ENCODE measurements at regions not wholly inside any gene's neighbourhood (a gene's known extent, or its start where the extent isn't known, plus 50 kb on each side); places are given as distances from the start of the nearest gene placed in this dataset.

DNA sequence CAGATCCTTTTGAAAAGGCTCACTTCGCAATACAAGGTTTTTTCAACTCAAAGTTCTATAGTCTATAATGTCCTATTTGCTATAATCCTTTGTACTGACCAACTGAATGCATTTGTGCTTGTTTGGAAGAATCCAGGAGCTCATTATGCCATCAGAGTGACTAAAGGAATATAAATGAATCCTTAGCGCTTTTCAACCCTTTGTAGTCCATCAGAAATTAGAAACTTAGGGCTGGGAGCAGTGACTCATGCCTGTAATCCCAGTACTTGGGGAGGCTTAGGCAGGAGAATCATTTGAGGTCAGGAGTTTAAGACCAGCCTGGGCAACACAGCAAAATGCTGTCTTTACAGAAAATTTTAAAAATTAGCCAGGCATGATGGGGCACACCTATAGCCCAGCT lies 330.2 kb upstream of the CHAC2 start:
- ATAC-seq (no peak), DNase-seq (ENCODE audit: low spot score) (no peak)
- H3K4me3 Mint-ChIP-seq: no peak overlapping the region
- H3K27ac Mint-ChIP-seq: no peak overlapping the region
- H3K9me3 Mint-ChIP-seq: peaks cover 6% of the 10 kb centered on the region
- no peaks in the 10 kb centered on the region for H3K36me3 Mint-ChIP-seq
- no peaks in the 10 kb centered on the region for H3K27me3 Mint-ChIP-seq
- no peaks in the 10 kb centered on the region for H3K4me1 Mint-ChIP-seq (ENCODE audit: low read depth in 2 of 2)

DNA sequence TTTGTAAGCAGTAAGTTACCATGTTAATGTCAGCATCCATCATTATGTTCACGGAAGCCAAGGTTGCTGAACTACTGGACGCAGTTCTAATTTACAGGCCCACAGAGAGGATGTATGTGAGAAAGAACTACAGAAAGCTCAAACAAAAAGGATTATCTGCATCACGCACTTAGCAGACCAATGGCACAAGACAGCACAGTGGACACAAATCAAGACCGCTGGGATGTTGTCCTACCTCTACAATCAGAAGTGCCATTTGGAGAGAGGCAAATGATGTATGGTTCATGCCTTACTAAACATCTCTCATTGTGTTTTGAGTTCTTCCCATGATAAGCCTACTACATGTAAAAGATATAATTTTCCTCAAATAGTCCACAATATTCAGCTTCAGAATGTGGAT lies 330.7 kb upstream of the CHAC2 start:
- H3K4me3 Mint-ChIP-seq: no peak overlapping the region
- H3K27ac Mint-ChIP-seq: no peak overlapping the region
- H3K36me3 Mint-ChIP-seq: no peaks in the 10 kb centered on the region
- peaks cover 6% of the 10 kb centered on the region for H3K9me3 Mint-ChIP-seq
- no peak for DNase-seq (ENCODE audit: low spot score)
- no peaks in the 10 kb centered on the region for H3K27me3 Mint-ChIP-seq
- ATAC-seq: no peak
- H3K4me1 Mint-ChIP-seq (ENCODE audit: low read depth in 2 of 2): no peaks in the 10 kb centered on the region

DNA sequence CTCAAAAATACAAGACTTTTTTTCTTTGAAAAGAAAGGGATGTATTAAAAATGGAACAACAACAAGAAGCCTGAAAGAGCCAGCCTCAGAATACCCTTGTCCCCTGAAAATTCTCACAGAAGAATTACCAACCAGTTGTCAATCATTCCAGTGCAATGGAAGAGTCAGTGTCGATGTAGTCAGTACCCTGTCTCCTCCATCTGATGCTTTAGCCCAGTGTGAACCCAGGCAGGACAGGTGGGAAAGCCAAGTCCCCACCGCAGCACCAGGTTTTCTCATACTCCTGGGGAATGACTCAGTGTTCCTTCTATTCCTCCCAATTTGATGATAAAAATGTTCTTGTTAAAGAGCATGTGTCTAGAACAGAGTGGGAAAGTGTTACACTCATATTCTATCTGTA lies 332.0 kb upstream of the CHAC2 start:
- H3K27ac Mint-ChIP-seq: no peak overlapping the region

DNA sequence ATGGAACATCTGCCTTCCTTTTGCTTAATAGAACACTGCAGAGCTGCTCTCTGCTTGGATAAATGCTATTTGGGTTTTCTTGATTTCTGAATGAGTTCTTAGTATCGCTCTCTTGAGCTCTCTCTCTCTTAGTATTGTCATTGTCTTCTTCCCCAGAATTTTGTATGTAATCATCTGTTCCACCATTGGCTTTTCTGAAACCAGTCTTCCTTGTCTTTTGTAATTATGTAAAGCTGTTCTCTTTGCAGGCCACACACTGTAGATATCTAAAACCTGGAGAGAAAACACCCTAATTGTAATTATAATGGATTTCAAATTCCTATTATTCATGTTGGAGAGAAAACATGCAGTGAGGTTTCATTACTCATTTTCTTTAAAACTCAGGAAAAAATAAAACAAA lies 333.1 kb upstream of the CHAC2 start:
- Mint-ChIP-seq H3K4me1 (ENCODE audit: low read depth in 2 of 2) (no peaks in the 10 kb centered on the region), H3K27me3 (no peaks in the 10 kb centered on the region), H3K4me3 (no peak overlapping the region), H3K9me3 (peaks cover 6% of the 10 kb centered on the region), H3K36me3 (no peaks in the 10 kb centered on the region), H3K27ac (no peak overlapping the region)
- no peak for ATAC-seq
- no peak for DNase-seq (ENCODE audit: low spot score)

More for the DNA sequence above, 332.0 kb upstream of the CHAC2 start:
- no peaks in the 10 kb centered on the region for H3K27me3 Mint-ChIP-seq
- DNase-seq (ENCODE audit: low spot score): no peak
- H3K4me3 Mint-ChIP-seq: no peak overlapping the region
- ATAC-seq: no peak
- no peaks in the 10 kb centered on the region for H3K4me1 Mint-ChIP-seq (ENCODE audit: low read depth in 2 of 2)
- H3K36me3 Mint-ChIP-seq: no peaks in the 10 kb centered on the region
- peaks cover 6% of the 10 kb centered on the region for H3K9me3 Mint-ChIP-seq

DNA sequence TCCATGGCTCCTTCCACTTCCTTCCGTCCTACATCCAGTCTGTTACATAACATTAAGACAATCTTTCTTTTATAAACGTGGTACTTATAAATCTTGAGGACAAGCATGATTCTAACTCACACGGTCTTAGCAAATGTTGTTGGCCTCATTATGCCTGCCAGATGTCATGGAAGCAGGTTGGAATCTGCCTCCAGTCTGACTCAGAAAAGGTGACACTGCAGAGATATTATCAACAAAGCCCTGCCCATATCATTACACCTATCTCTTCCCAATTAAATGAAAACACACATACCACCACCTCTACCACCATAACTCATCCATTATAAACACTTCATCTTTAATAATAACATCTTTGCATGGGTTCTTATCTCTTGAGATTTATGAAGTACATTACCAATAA lies 334.7 kb upstream of the CHAC2 start:
- H3K27ac Mint-ChIP-seq: no peak overlapping the region
- no peak for DNase-seq (ENCODE audit: low spot score)
- H3K36me3 Mint-ChIP-seq: no peaks in the 10 kb centered on the region
- H3K9me3 Mint-ChIP-seq: peaks cover 6% of the 10 kb centered on the region
- H3K4me1 Mint-ChIP-seq (ENCODE audit: low read depth in 2 of 2): no peaks in the 10 kb centered on the region
- no peaks in the 10 kb centered on the region for H3K27me3 Mint-ChIP-seq
- no peak overlapping the region for H3K4me3 Mint-ChIP-seq
- no peak for ATAC-seq

DNA sequence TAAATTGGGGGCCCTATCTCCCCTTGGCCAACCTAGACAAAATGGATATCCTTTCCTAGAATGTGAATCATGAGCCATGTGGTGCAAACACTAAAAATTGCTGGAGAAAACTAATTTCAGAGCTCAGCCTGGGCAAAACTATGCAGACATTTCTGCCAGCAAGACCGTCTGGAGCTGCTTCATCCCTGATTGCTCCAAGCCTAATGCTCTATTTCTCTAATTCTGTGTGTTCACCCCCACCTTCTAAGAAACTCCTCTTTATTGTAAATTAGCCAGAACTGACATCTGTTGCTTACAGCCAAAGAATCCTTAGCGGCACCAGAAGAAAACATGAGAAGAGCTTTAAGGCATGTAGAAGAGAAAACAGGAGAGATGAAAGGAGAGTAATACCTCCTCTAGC lies 337.7 kb upstream of the CHAC2 start:
- Mint-ChIP-seq H3K27me3 (no peaks in the 10 kb centered on the region), H3K4me3 (no peak overlapping the region), H3K4me1 (ENCODE audit: low read depth in 2 of 2) (no peaks in the 10 kb centered on the region), H3K36me3 (no peaks in the 10 kb centered on the region), H3K9me3 (peaks cover 6% of the 10 kb centered on the region), H3K27ac (no peak overlapping the region)
- DNase-seq (ENCODE audit: low spot score): no peak
- no peak for ATAC-seq

DNA sequence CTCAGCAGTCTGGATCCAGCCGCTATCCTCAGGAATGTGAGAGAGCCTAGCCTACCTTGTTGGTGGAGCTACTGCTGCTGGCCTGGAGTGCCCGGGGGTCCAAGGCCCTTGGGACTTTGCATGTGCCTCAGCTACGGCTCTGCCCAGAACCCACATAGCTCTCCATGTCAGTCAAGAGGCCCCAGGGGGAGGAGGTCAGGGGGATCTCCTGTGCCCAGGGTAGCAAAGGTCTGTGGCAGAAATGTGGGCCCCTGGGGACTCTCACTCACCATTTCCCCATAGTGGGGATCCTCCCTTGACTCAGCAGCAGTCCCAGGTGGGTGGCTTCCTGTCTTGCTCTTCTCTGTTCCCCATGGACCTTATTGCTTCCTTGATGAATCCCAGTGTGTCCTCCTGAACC lies 342.7 kb upstream of the CHAC2 start:
- Mint-ChIP-seq H3K27me3 (no peaks in the 10 kb centered on the region), H3K4me1 (ENCODE audit: low read depth in 2 of 2) (no peaks in the 10 kb centered on the region), H3K36me3 (no peaks in the 10 kb centered on the region), H3K27ac (no peak overlapping the region), H3K9me3 (peaks cover 15% of the 10 kb centered on the region), H3K4me3 (no peak overlapping the region)
- DNase-seq (ENCODE audit: low spot score) (no peak), ATAC-seq (no peak)

DNA sequence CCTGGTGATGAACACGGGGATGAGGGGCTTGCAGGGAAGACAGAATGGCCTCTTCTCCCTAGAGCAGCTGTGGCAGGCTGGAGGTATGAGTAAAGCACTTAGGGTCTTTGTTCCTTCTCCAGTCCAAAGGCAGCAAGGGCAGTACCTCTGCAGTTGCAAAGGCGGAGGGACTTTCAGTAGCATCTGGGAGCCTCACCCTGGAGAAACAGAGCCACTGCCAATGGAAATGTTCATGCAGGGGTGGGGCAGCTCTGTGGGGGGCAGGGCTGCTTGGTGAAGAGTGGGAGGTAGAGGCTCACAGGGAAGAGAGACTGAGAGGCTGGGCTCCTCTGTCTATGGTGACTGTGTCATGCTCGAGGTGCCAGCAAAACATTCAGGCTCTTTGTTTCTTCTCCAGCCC lies 344.1 kb upstream of the CHAC2 start:
- no peaks in the 10 kb centered on the region for H3K27me3 Mint-ChIP-seq
- H3K9me3 Mint-ChIP-seq: peaks cover 19% of the 10 kb centered on the region
- no peak overlapping the region for H3K4me3 Mint-ChIP-seq
- DNase-seq (ENCODE audit: low spot score): no peak
- ATAC-seq: peak in 1 of 2 donors; percentile 20
- no peaks in the 10 kb centered on the region for H3K4me1 Mint-ChIP-seq (ENCODE audit: low read depth in 2 of 2)
- H3K36me3 Mint-ChIP-seq: no peaks in the 10 kb centered on the region
- no peak overlapping the region for H3K27ac Mint-ChIP-seq

DNA sequence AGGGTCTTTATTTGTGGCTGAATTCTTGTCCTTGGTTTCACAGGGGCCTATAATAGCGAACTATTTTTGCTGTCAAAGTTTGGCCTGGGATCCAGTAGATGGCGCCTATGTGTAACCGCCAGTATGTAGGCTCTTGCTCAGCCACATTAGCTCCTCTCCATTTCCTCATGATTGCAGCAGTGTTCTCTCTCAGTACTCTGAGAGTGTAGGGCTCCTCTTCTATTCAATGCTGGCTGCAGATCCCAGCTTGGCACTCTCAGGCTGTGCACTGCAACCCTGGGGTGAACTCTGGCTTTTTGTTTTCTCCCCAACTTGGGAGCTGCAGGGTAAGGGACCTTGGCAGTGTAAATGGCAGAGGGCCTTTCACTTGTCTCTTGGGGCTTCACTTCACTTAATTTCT lies 344.6 kb upstream of the CHAC2 start:
- H3K27me3 Mint-ChIP-seq: no peaks in the 10 kb centered on the region
- no peak overlapping the region for H3K27ac Mint-ChIP-seq
- H3K36me3 Mint-ChIP-seq: no peaks in the 10 kb centered on the region
- DNase-seq (ENCODE audit: low spot score) (no peak), ATAC-seq (no peak)
- H3K9me3 Mint-ChIP-seq: peaks cover 19% of the 10 kb centered on the region
- H3K4me3 Mint-ChIP-seq: no peak overlapping the region
- H3K4me1 Mint-ChIP-seq (ENCODE audit: low read depth in 2 of 2): no peaks in the 10 kb centered on the region

DNA sequence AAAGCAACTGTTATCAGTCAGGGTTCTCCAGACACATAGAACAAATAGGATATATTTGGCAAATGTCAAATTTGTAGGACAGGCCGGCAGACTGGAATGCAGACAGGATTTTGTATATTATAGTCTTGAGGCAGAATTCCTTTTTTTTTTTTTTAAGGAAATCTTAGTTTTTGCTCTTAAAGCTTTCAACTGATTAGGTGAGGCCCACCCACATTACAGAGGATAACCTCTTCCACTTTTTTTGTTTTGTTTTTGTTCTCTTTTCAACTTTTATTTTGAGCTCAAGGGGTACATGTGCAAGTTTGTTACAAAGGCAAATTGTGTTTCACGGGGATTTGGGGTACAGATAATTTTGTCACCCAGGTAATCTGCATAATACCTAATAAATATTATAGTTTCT lies 350.2 kb upstream of the CHAC2 start:
- no peak for DNase-seq (ENCODE audit: low spot score)
- Mint-ChIP-seq H3K9me3 (peaks cover 15% of the 10 kb centered on the region), H3K4me1 (ENCODE audit: low read depth in 2 of 2) (no peaks in the 10 kb centered on the region), H3K27me3 (no peaks in the 10 kb centered on the region), H3K4me3 (no peak overlapping the region), H3K27ac (no peak overlapping the region), H3K36me3 (no peaks in the 10 kb centered on the region)
- no peak for ATAC-seq

DNA sequence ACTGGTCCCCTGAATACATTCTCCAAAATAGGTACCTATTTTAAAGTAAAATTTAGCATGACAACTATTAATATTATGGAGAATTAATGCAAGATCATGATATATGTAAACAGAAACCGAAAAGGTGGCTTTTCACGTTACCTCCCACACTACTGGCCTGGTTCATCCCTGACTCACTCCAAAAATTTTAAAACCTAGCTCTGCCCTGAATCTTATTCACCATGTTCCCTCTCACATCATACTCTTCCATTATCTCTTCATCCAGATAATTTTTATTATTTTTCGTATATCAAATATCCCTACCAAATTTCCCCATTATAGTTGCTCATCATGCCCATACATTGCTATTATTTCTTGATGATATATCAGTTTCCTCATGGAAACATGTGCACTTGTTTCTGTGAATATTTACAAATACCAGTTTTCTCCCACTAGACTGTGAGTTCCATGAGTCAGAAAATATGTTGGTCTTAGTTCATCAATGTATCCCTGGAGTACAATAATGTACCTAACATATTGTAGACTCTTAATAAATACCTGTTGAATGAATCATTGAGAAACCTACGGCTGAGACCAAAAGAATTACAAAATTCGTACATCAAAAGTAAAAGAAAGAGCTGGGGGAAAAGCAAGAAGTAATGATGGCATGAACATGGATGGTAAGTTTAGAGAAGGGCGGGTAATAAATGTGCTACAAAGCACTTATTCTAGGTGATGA lies 360.1 kb upstream of the CHAC2 start:
- no peaks in the 10 kb centered on the region for H3K36me3 Mint-ChIP-seq
- no peaks in the 10 kb centered on the region for H3K27me3 Mint-ChIP-seq
- H3K4me1 Mint-ChIP-seq (ENCODE audit: low read depth in 2 of 2): no peaks in the 10 kb centered on the region
- H3K9me3 Mint-ChIP-seq: peaks cover 22% of the 10 kb centered on the region
- H3K4me3 Mint-ChIP-seq: no peak overlapping the region
- no peak for ATAC-seq
- no peak for DNase-seq (ENCODE audit: low spot score)
- H3K27ac Mint-ChIP-seq: no peak overlapping the region

DNA sequence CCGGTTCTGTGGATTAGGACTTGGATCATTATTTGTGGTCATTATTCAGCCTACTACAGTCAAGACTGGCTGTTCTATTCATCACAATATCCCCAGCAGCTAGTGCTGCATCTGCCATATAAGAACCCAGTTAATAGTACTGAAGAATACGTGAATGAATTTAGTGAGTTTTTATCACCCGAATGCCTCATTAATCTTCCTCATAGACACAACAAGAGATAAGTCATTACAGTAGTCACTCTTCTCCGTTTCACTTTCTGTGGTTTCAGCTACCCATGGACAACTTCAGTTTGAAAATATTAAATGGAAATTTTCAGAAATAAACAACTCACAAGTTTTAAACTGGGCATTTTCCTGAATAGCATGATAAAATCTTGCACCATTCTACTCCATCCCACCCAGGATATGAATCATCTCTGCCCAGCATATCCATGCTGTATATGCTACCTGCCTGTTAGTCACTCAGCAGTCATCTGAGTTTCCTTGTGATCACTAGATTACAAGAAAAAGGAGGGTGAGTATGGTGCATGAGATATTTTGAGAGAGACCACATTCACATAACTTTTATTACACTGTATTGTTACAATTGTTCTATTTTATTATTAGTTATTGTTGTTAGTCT lies 363.7 kb upstream of the CHAC2 start:
- H3K4me3 Mint-ChIP-seq: no peak overlapping the region

DNA sequence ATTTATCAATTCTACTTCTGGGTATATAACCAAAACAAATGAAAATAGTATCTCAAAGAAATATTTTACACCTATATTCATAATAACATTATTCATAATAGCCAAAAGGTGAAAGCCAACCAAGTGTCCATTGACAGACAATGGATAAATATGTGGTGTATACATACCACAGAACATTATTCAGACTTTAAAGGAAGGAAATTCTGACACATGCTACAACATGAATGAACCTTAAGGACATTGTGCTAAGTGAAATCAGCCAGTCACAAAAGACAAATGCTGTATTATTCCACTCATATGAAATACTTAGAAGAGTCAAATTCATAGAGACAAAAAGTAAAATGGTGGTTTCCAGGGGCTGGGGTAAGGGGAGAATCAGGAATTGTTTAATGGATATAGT lies 370.5 kb upstream of the CHAC2 start:
- no peak for ATAC-seq
- no peak overlapping the region for H3K4me3 Mint-ChIP-seq
- H3K27me3 Mint-ChIP-seq: no peaks in the 10 kb centered on the region
- no peaks in the 10 kb centered on the region for H3K4me1 Mint-ChIP-seq (ENCODE audit: low read depth in 2 of 2)
- no peaks in the 10 kb centered on the region for H3K36me3 Mint-ChIP-seq
- peaks cover 8% of the 10 kb centered on the region for H3K9me3 Mint-ChIP-seq
- DNase-seq (ENCODE audit: low spot score): no peak
- no peak overlapping the region for H3K27ac Mint-ChIP-seq

More for the DNA sequence above, 363.7 kb upstream of the CHAC2 start:
- no peak for DNase-seq (ENCODE audit: low spot score)
- Mint-ChIP-seq H3K27ac (no peak overlapping the region), H3K9me3 (peaks cover 22% of the 10 kb centered on the region), H3K36me3 (no peaks in the 10 kb centered on the region), H3K27me3 (no peaks in the 10 kb centered on the region), H3K4me1 (ENCODE audit: low read depth in 2 of 2) (no peaks in the 10 kb centered on the region)
- ATAC-seq: no peak

DNA sequence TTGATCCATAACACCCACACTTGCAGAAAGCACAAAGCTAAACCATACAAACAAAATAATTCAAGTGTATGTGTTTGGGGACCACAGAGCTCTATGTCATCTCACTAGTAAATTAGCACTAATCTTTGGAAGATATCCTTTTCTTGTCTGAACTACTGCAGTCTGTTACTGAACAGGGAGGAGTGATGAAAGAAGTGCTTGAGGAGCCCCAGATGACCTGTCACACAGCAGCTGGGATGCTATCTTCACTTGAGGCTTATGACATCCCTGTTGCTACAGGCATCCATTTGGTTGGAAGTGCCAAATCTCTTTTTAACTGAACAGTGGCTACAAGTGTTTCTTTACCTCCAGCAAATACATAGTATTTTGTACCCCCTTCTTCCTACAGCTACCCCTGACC lies 386.3 kb upstream of the CHAC2 start:
- H3K9me3 Mint-ChIP-seq: peaks cover 6% of the 10 kb centered on the region
- no peak overlapping the region for H3K4me3 Mint-ChIP-seq
- H3K27me3 Mint-ChIP-seq: no peaks in the 10 kb centered on the region
- ATAC-seq (no peak), DNase-seq (ENCODE audit: low spot score) (no peak)
- H3K27ac Mint-ChIP-seq: no peak overlapping the region
- no peaks in the 10 kb centered on the region for H3K4me1 Mint-ChIP-seq (ENCODE audit: low read depth in 2 of 2)
- no peaks in the 10 kb centered on the region for H3K36me3 Mint-ChIP-seq

DNA sequence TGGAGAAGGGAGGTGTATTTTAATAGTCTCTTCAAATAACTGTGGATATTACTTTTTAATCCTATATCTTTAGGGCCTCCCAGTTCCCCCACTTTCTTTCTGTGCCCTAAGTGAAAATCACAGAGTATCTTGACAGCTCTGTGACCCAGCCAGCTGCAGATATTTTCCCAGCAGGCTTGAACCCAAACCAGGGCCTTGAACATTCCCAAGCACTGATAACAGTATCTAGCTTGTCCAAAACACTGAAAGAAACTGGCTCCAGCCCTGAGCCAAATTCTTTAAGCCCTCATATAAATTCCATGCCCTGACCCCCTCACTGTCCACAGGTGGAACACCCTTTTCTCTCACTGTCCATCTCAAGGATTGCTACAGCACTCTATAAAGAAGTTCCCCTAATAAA lies 388.1 kb upstream of the CHAC2 start:
- DNase-seq (ENCODE audit: low spot score) (no peak), ATAC-seq (no peak)
- Mint-ChIP-seq H3K27ac (no peak overlapping the region), H3K4me1 (ENCODE audit: low read depth in 2 of 2) (no peaks in the 10 kb centered on the region), H3K9me3 (peaks cover 6% of the 10 kb centered on the region), H3K27me3 (no peaks in the 10 kb centered on the region), H3K4me3 (no peak overlapping the region), H3K36me3 (no peaks in the 10 kb centered on the region)

All from natural killer cell treated with Interleukin-12 subunit alpha and Interleukin-12 subunit beta and Interleukin-15 and Interleukin-18, amount 100 ng/mL, for 72 hours (primary cell).